IPS DF 6.9 (cell line): ENCODE measurements at regions not wholly inside any gene's neighbourhood (a gene's known extent, or its start where the extent isn't known, plus 50 kb on each side); places are given as distances from the start of the nearest gene placed in this dataset.
"Not testable (repeated sequence)": the region's sequence is repeated elsewhere in the genome, so short reads cannot be mapped to it uniquely, and the experiment has no call there.

Experiments
- DNase-seq: peaks from one replicate; pipeline ENCODE4 v3.0.0-alpha.2; 2013; ENCODE audit warnings: low read depth, low spot score
- H3K27ac ChIP-seq: one replicate; pipeline ENCODE4 v1.5.1; 2013; ENCODE audit warnings: low read length, control low read depth
- H3K27me3 ChIP-seq: 2 replicates; pipeline ENCODE4 v1.6.1; 2013; ENCODE audit warnings: mild to moderate bottlenecking, low read length; ENCODE audit not compliant: control insufficient read depth, insufficient read depth
- H3K36me3 ChIP-seq: 2 replicates; pipeline ENCODE4 v1.6.1; 2013; ENCODE audit warnings: low read length; ENCODE audit not compliant: control insufficient read depth, insufficient read depth
- H3K4me1 ChIP-seq: 2 replicates; pipeline ENCODE4 v1.6.1; 2013; ENCODE audit warnings: low read length; ENCODE audit not compliant: control insufficient read depth, insufficient read depth
- H3K4me3 ChIP-seq: 2 replicates; pipeline ENCODE4 v1.5.1; 2013; ENCODE audit warnings: mild to moderate bottlenecking, low read length
- H3K9me3 ChIP-seq: 2 replicates; pipeline ENCODE4 v1.6.1; 2013; ENCODE audit warnings: low read length, inconsistent platforms; ENCODE audit not compliant: control insufficient read depth, insufficient read depth
- WGBS: extraction: QIAGEN DNeasy Blood & Tissue Kit; methylation state at CpG from one replicate; pipeline ENCODE4 v1.1.7; 2013; ENCODE audit warnings: mixed read lengths, missing lambda C conversion rate; ENCODE audit not compliant: insufficient read length, insufficient coverage; 5-methylcytosine and 5-hydroxymethylcytosine counted together

- H3K4me1 ChIP-seq, result no peaks in the 10 kb centered on the region
- no peaks in the 10 kb centered on the region for H3K36me3 ChIP-seq
- no peaks in the 10 kb centered on the region for H3K27me3 ChIP-seq
- no peak overlapping the region for H3K27ac ChIP-seq
- WGBS, result no CpG with 5 or more reads among the region's 3 CpGs
- H3K9me3 ChIP-seq, result no peaks in the 10 kb centered on the region
- H3K4me3 ChIP-seq, result no peak overlapping the region
- DNase-seq, result no peak
Observed at GRCh38 chr14:62451221-62451620, 594.0 kb downstream of the KCNH5 start.

GRCh38 chr14:62453226-62453625, 592.0 kb downstream of the KCNH5 start:
- WGBS, result no CpG with 5 or more reads among the region's 2 CpGs
- Histone ChIP-seq H3K27me3 (no peaks in the 10 kb centered on the region), H3K27ac (no peak overlapping the region), H3K4me3 (no peak overlapping the region), H3K9me3 (no peaks in the 10 kb centered on the region), H3K4me1 (no peaks in the 10 kb centered on the region), H3K36me3 (no peaks in the 10 kb centered on the region)
- DNase-seq, result no peak

- DNase-seq, result no peak
- Histone ChIP-seq H3K27me3 (no peaks in the 10 kb centered on the region), H3K4me1 (no peaks in the 10 kb centered on the region), H3K4me3 (no peak overlapping the region), H3K9me3 (no peaks in the 10 kb centered on the region), H3K36me3 (no peaks in the 10 kb centered on the region), H3K27ac (no peak overlapping the region)
- WGBS, result no CpG with 5 or more reads among the region's 3 CpGs
Observed at GRCh38 chr14:62455446-62455845, 589.8 kb downstream of the KCNH5 start.

GRCh38 chr14:62462988-62463387, 582.3 kb downstream of the KCNH5 start:
- no peak for DNase-seq
- H3K4me1 ChIP-seq, result no peaks in the 10 kb centered on the region
- H3K36me3 ChIP-seq, result no peaks in the 10 kb centered on the region
- no peak overlapping the region for H3K27ac ChIP-seq
- no peaks in the 10 kb centered on the region for H3K27me3 ChIP-seq
- H3K4me3 ChIP-seq, result no peak overlapping the region
- H3K9me3 ChIP-seq, result no peaks in the 10 kb centered on the region
- WGBS, result no CpG with 5 or more reads among the region's 4 CpGs

GRCh38 chr14:62468946-62469345, 576.3 kb downstream of the KCNH5 start:
- no peak overlapping the region for H3K27ac ChIP-seq
- no peak overlapping the region for H3K4me3 ChIP-seq
- no peaks in the 10 kb centered on the region for H3K36me3 ChIP-seq
- no CpG with 5 or more reads among the region's 1 CpG for WGBS
- no peaks in the 10 kb centered on the region for H3K4me1 ChIP-seq
- no peaks in the 10 kb centered on the region for H3K9me3 ChIP-seq
- no peaks in the 10 kb centered on the region for H3K27me3 ChIP-seq
- DNase-seq, result no peak

GRCh38 chr14:62470935-62471334, 574.3 kb downstream of the KCNH5 start:
- Histone ChIP-seq H3K27me3 (no peaks in the 10 kb centered on the region), H3K27ac (no peak overlapping the region), H3K9me3 (no peaks in the 10 kb centered on the region), H3K4me1 (no peaks in the 10 kb centered on the region), H3K36me3 (no peaks in the 10 kb centered on the region), H3K4me3 (no peak overlapping the region)
- no peak for DNase-seq
- no CpG with 5 or more reads among the region's 4 CpGs for WGBS

- Histone ChIP-seq H3K27ac (no peak overlapping the region), H3K27me3 (no peaks in the 10 kb centered on the region), H3K9me3 (no peaks in the 10 kb centered on the region), H3K4me1 (no peaks in the 10 kb centered on the region), H3K4me3 (no peak overlapping the region), H3K36me3 (no peaks in the 10 kb centered on the region)
- no CpG with 5 or more reads among the region's 1 CpG for WGBS
- no peak for DNase-seq
Observed at GRCh38 chr14:62491146-62491545, 554.1 kb downstream of the KCNH5 start.

- Histone ChIP-seq H3K9me3 (no peaks in the 10 kb centered on the region; the same call in 1 of the 2 replicates), H3K27ac (no peak overlapping the region), H3K4me3 (no peak overlapping the region), H3K4me1 (no peaks in the 10 kb centered on the region), H3K27me3 (no peaks in the 10 kb centered on the region), H3K36me3 (no peaks in the 10 kb centered on the region)
- no CpG with 5 or more reads among the region's 1 CpG for WGBS
- DNase-seq, result no peak
Observed at GRCh38 chr14:62497708-62498107, 547.5 kb downstream of the KCNH5 start.

GRCh38 chr14:62501021-62501750, 544.1 kb downstream of the KCNH5 start:
- no peaks in the 10 kb centered on the region for H3K4me1 ChIP-seq
- DNase-seq, result no peak
- no CpG with 5 or more reads among the region's 1 CpG for WGBS
- H3K36me3 ChIP-seq, result no peaks in the 10 kb centered on the region
- H3K27me3 ChIP-seq, result no peaks in the 10 kb centered on the region
- H3K9me3 ChIP-seq, result no peaks in the 10 kb centered on the region; the same call in 1 of the 2 replicates
- H3K4me3 ChIP-seq, result no peak overlapping the region
- H3K27ac ChIP-seq, result no peak overlapping the region

- Histone ChIP-seq H3K9me3 (no peaks in the 10 kb centered on the region), H3K4me3 (no peak overlapping the region), H3K4me1 (no peaks in the 10 kb centered on the region), H3K27ac (no peak overlapping the region), H3K36me3 (no peaks in the 10 kb centered on the region), H3K27me3 (no peaks in the 10 kb centered on the region)
- no CpG with 5 or more reads among the region's 4 CpGs for WGBS
- no peak for DNase-seq
Observed at GRCh38 chr14:62505045-62505444, 540.2 kb downstream of the KCNH5 start.

GRCh38 chr14:62521309-62521708, 523.9 kb downstream of the KCNH5 start:
- not testable (repeated sequence) for H3K4me3 ChIP-seq, H3K27ac ChIP-seq, H3K36me3 ChIP-seq, H3K4me1 ChIP-seq, H3K27me3 ChIP-seq, DNase-seq, H3K9me3 ChIP-seq
- WGBS, result no CpG with 5 or more reads among the region's 9 CpGs
